IMR-90 (cell line): ENCODE measurements at regions not wholly inside any gene's neighbourhood (a gene's known extent, or its start where the extent isn't known, plus 50 kb on each side); places are given as distances from the start of the nearest gene placed in this dataset.

Experiments
- ATAC-seq: fragments of 200-7000 bp; cut with Tn5 transposase; 2 replicates; pipeline ENCODE4 v1.9.1; 2020; ENCODE audit warnings: low read depth, mild to moderate bottlenecking, moderate library complexity
- BruUV-seq: library from RNA; stranded (reverse); fragments of 400-500 nt; replicated peaks from 2 replicates; lab custom pipeline; 2021; lab: Mats Ljungman, UMichigan
- CTCF ChIA-PET: fragments of 300-600 bp; formaldehyde crosslinking; extraction: SDS; loops from one replicate; lab custom pipeline; 2021; ENCODE audit warnings: antibody characterized with exemption; lab: Yijun Ruan, JAX
- POLR2A ChIA-PET: fragments of 300-600 bp; sonication (Branson Sonifier 250); formaldehyde crosslinking; loops from one replicate; lab custom pipeline; 2022; ENCODE audit warnings: antibody characterized with exemption; ENCODE audit not compliant: unreplicated experiment; lab: Charles Lee
- DNase-seq: peaks from one replicate; pipeline ENCODE4 v3.0.0; 2013
- H2AFZ ChIP-seq: replicated peaks from 2 replicates; pipeline ENCODE3; 2013; ENCODE audit warnings: low read length, mild to moderate bottlenecking; ENCODE audit not compliant: poor library complexity
- H2AK5ac ChIP-seq: 2 replicates; pipeline ENCODE4 v1.6.1; 2013; ENCODE audit warnings: low read depth, low read length, inconsistent platforms
- H2AK9ac ChIP-seq: replicated peaks from 2 replicates; pipeline ENCODE3; 2013; ENCODE audit warnings: mild to moderate bottlenecking, low read depth, low read length, moderate library complexity; ENCODE audit not compliant: poor library complexity
- H2BK120ac ChIP-seq: 2 replicates; pipeline ENCODE4 v1.6.1; 2013; ENCODE audit warnings: low read depth, low read length, inconsistent platforms
- H2BK15ac ChIP-seq: 3 replicates; pipeline ENCODE4 v1.6.1; 2013; ENCODE audit warnings: low read depth, low read length, inconsistent platforms
- H2BK20ac ChIP-seq: 2 replicates; pipeline ENCODE4 v1.6.1; 2013; ENCODE audit warnings: low read depth, mild to moderate bottlenecking, inconsistent platforms, low read length, moderate library complexity
- H2BK5ac ChIP-seq: 2 replicates; pipeline ENCODE4 v1.6.1; 2013; ENCODE audit warnings: mild to moderate bottlenecking, low read depth, low read length, inconsistent platforms; ENCODE audit not compliant: poor library complexity, severe bottlenecking
- H3K14ac ChIP-seq: replicated peaks from 2 replicates; pipeline ENCODE4 v1.6.1; 2013; ENCODE audit warnings: low read depth, low read length, inconsistent platforms
- H3K18ac ChIP-seq: 2 replicates; pipeline ENCODE4 v1.6.1; 2013; ENCODE audit warnings: low read depth, low read length, control low read depth
- H3K23ac ChIP-seq: 2 replicates; pipeline ENCODE4 v1.6.1; 2013; ENCODE audit warnings: low read depth, low read length, inconsistent platforms
- H3K27ac ChIP-seq: 2 replicates; pipeline ENCODE4 v1.5.1; 2013; ENCODE audit warnings: mild to moderate bottlenecking, control low read depth, low read length; ENCODE audit not compliant: insufficient read depth
- H3K27me3 ChIP-seq: 2 replicates; pipeline ENCODE4 v1.6.1; 2013; ENCODE audit warnings: low read length; ENCODE audit not compliant: control insufficient read depth, insufficient read depth
- H3K36me3 ChIP-seq: 2 replicates; pipeline ENCODE4 v1.6.1; 2013; ENCODE audit warnings: low read length, mixed read lengths; ENCODE audit not compliant: control insufficient read depth, insufficient read depth
- H3K4ac ChIP-seq: 2 replicates; pipeline ENCODE4 v1.6.1; 2013; ENCODE audit warnings: low read depth, low read length, inconsistent platforms
- H3K4me1 ChIP-seq: 2 replicates; pipeline ENCODE4 v1.6.1; 2013; ENCODE audit warnings: low read length, mixed read lengths; ENCODE audit not compliant: control insufficient read depth, insufficient read depth
- H3K4me2 ChIP-seq: 2 replicates; pipeline ENCODE4 v1.6.1; 2013; ENCODE audit warnings: low read depth, mild to moderate bottlenecking, control low read depth, low read length, moderate library complexity
- H3K4me3 ChIP-seq: 2 replicates; pipeline ENCODE4 v1.5.1; 2013; ENCODE audit warnings: low read depth, mild to moderate bottlenecking, control low read depth, low read length, moderate library complexity; ENCODE audit not compliant: insufficient read depth
- H3K56ac ChIP-seq: 2 replicates; pipeline ENCODE4 v1.6.1; 2013; ENCODE audit warnings: low read length, inconsistent platforms; ENCODE audit not compliant: insufficient read depth; ENCODE audit errors: extremely low read depth
- H3K79me1 ChIP-seq, 2 experiments: 2 replicates each; pipeline ENCODE4 v1.6.1; 2013; ENCODE audit warnings: low read length in 2 of 2, inconsistent platforms in 1 of 2, low read depth in 1 of 2
- H3K9ac ChIP-seq: 2 replicates; pipeline ENCODE4 v1.6.1; 2013; ENCODE audit warnings: low read depth, low read length, control low read depth
- H3K9me1 ChIP-seq: 2 replicates; pipeline ENCODE4 v1.6.1; 2013; ENCODE audit warnings: low read length, inconsistent platforms; ENCODE audit not compliant: insufficient read depth
- H3K9me3 ChIP-seq: 2 replicates; pipeline ENCODE4 v1.6.1; 2013; ENCODE audit warnings: low read length; ENCODE audit not compliant: control insufficient read depth, insufficient read depth
- H4K20me1 ChIP-seq: 2 replicates; pipeline ENCODE4 v1.6.1; 2013; ENCODE audit warnings: low read length, inconsistent platforms; ENCODE audit not compliant: insufficient read depth
- H4K5ac ChIP-seq: 2 replicates; pipeline ENCODE4 v1.6.1; 2013; ENCODE audit warnings: mild to moderate bottlenecking, low read depth, low read length, control low read depth
- H4K8ac ChIP-seq, 2 experiments: 2 replicates each; pipeline ENCODE4 v1.6.1; 2013; ENCODE audit warnings: low read depth in 2 of 2, low read length in 2 of 2, control low read depth in 1 of 2, inconsistent platforms in 1 of 2
- H4K91ac ChIP-seq: 2 replicates; pipeline ENCODE4 v1.6.1; 2013; ENCODE audit warnings: low read depth, low read length, inconsistent platforms; ENCODE audit not compliant: insufficient read depth
- BHLHE40 ChIP-seq: fragments of 150-350 bp; IDR thresholded peaks from 2 replicates; pipeline ENCODE4 v1.6.1; 2016; ENCODE audit warnings: mild to moderate bottlenecking, low read depth, low read length
- CEBPB ChIP-seq: IDR thresholded peaks from 2 replicates; pipeline ENCODE4 v1.6.1; 2012; ENCODE audit warnings: low read depth, low read length, improper control_type of control experiment
- CHD1 ChIP-seq: IDR thresholded peaks from 2 replicates; pipeline ENCODE4 v1.6.1; 2012; ENCODE audit warnings: low read depth, low read length, improper control_type of control experiment
- FOS ChIP-seq: fragments of 150-350 bp; IDR thresholded peaks from 2 replicates; pipeline ENCODE4 v1.6.1; 2016; ENCODE audit warnings: low read depth, low read length
- MXI1 ChIP-seq: IDR thresholded peaks from 2 replicates; pipeline ENCODE4 v1.6.1; 2012; ENCODE audit warnings: low read depth, mild to moderate bottlenecking, low read length, moderate library complexity, borderline replicate concordance
- NFE2L2 ChIP-seq: fragments of 150-350 bp; IDR thresholded peaks from 2 replicates; pipeline ENCODE4 v1.6.1; 2016; ENCODE audit warnings: low read depth, mild to moderate bottlenecking, low read length
- RAD21 ChIP-seq: IDR thresholded peaks from 2 replicates; pipeline ENCODE4 v1.6.1; 2012; ENCODE audit warnings: low read length, improper control_type of control experiment
- RCOR1 ChIP-seq: IDR thresholded peaks from 2 replicates; pipeline ENCODE4 v1.6.1; 2012; ENCODE audit warnings: mild to moderate bottlenecking, low read length, improper control_type of control experiment; ENCODE audit not compliant: insufficient replicate concordance
- SMC3 ChIP-seq: fragments of 150-350 bp; IDR thresholded peaks from 2 replicates; pipeline ENCODE4 v1.6.1; 2016; ENCODE audit warnings: low read depth, mild to moderate bottlenecking, antibody characterized with exemption, low read length, moderate library complexity
- WGBS, 2 experiments: methylation state at CpG; one replicate each; pipeline versions ENCODE4 v1.1.5 to v1.1.7; 2013; ENCODE audit warnings: missing lambda C conversion rate in 2 of 2; ENCODE audit not compliant: insufficient read length in 1 of 2; ENCODE audit errors: extremely low coverage in 2 of 2; 5-methylcytosine and 5-hydroxymethylcytosine counted together
- dilution Hi-C: fragments of 300-500 bp; cut with HindIII; formaldehyde crosslinking; loops from one replicate; pipeline ENCODE4 v1.14.3; 2018; ENCODE audit warnings: low sequenced_read_pairs; ENCODE audit not compliant: unreplicated experiment
- in situ Hi-C: fragments of 300-500 bp; cut with MboI; formaldehyde crosslinking; loops from 3 replicates; pipeline ENCODE4 v1.14.3; 2019; ENCODE audit warnings: low sequenced_read_pairs, inconsistent platforms, mixed read lengths
- intact Hi-C: fragments of 100-400 bp; cut with micrococcal nuclease; formaldehyde crosslinking; loops from 2 replicates; pipeline ENCODE4 v1.10.0; 2022
- TF ChIP-seq, protein P1 (sequence below): conservative IDR thresholded peaks from 2 replicates; pipeline ENCODE4 v1.5.1; 2012; ENCODE audit warnings: mild to moderate bottlenecking, low read depth, low read length, improper control_type of control experiment
- TF ChIP-seq, protein P2 (sequence below): fragments of 150-350 bp; IDR thresholded peaks from 2 replicates; pipeline ENCODE4 v1.6.1; 2017; ENCODE audit warnings: mild to moderate bottlenecking, antibody characterized with exemption, low read length, low read depth

DNA sequence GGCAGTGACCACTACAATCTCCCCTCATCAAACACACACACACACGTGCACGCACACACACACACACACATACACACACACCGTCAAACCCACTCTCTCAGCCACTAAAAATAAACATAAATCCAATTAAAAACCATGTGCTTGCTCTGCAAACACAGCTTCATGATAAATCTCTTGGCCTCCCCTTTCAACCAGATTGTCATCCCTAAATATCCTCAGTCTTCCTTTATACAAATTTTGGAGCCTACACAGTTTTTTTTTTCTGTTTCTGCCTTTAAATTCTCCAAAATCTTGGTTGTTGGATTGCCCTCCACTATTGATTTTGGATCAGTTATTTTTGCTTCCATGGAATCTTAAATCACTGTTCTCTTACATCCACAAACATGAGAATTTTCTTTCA is 245.6 kb downstream of the SATB1 start:
- no peak overlapping the region for H4K8ac ChIP-seq
- in situ Hi-C loops (no loop called here), intact Hi-C loops (no loop called here), dilution Hi-C loops (no loop called here)
- H4K91ac ChIP-seq = no peak overlapping the region
- no peak overlapping the region for H3K14ac ChIP-seq
- no peak overlapping the region for H2AK9ac ChIP-seq
- H2BK15ac ChIP-seq = no peak overlapping the region
- H3K9me1 ChIP-seq = no peaks in the 10 kb centered on the region
- H4K5ac ChIP-seq = no peak overlapping the region
- H3K9ac ChIP-seq = no peak overlapping the region
- no TSS peak for BruUV-seq
- no peak overlapping the region for H2BK120ac ChIP-seq
- no peak overlapping the region for H3K18ac ChIP-seq
- H3K56ac ChIP-seq = no peak overlapping the region
- no peaks in the 10 kb centered on the region for H4K20me1 ChIP-seq
- no peak overlapping the region for H3K4me3 ChIP-seq
- TF ChIP-seq CHD1 (no peak), CEBPB (no peak), RAD21 (no peak), BHLHE40 (no peak), MXI1 (no peak), SMC3 (no peak), FOS (no peak), RCOR1 (no peak), NFE2L2 (no peak)
- TF ChIP-seq, protein P1, sequence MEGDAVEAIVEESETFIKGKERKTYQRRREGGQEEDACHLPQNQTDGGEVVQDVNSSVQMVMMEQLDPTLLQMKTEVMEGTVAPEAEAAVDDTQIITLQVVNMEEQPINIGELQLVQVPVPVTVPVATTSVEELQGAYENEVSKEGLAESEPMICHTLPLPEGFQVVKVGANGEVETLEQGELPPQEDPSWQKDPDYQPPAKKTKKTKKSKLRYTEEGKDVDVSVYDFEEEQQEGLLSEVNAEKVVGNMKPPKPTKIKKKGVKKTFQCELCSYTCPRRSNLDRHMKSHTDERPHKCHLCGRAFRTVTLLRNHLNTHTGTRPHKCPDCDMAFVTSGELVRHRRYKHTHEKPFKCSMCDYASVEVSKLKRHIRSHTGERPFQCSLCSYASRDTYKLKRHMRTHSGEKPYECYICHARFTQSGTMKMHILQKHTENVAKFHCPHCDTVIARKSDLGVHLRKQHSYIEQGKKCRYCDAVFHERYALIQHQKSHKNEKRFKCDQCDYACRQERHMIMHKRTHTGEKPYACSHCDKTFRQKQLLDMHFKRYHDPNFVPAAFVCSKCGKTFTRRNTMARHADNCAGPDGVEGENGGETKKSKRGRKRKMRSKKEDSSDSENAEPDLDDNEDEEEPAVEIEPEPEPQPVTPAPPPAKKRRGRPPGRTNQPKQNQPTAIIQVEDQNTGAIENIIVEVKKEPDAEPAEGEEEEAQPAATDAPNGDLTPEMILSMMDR = no peak
- TF ChIP-seq, protein P2, sequence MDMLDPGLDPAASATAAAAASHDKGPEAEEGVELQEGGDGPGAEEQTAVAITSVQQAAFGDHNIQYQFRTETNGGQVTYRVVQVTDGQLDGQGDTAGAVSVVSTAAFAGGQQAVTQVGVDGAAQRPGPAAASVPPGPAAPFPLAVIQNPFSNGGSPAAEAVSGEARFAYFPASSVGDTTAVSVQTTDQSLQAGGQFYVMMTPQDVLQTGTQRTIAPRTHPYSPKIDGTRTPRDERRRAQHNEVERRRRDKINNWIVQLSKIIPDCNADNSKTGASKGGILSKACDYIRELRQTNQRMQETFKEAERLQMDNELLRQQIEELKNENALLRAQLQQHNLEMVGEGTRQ = no peak
- H3K4me1 ChIP-seq = no peaks in the 10 kb centered on the region
- H3K9me3 ChIP-seq = no peaks in the 10 kb centered on the region
- no peak overlapping the region for H2BK5ac ChIP-seq
- H3K79me1 ChIP-seq = no peaks in the 10 kb centered on the region
- no peak overlapping the region for H2AK5ac ChIP-seq
- POLR2A ChIA-PET = no interaction called here
- no peak overlapping the region for H2AFZ ChIP-seq
- CTCF ChIA-PET = no interaction called here
- H2BK20ac ChIP-seq = no peak overlapping the region
- no peak overlapping the region for H3K27ac ChIP-seq
- ATAC-seq (no peak), DNase-seq (no peak)
- H3K36me3 ChIP-seq = no peaks in the 10 kb centered on the region
- no peak overlapping the region for H3K4ac ChIP-seq
- 13% methylated on average over 3 of the region's 3 CpGs; no CpG with 5 or more reads in 1 of the 2 experiments for WGBS, 2 experiments
- no peak overlapping the region for H3K23ac ChIP-seq
- H3K4me2 ChIP-seq = no peak overlapping the region
- H3K27me3 ChIP-seq = no peaks in the 10 kb centered on the region
